GM12865 (cell line): ENCODE measurements at regions not wholly inside any gene's neighbourhood (a gene's known extent, or its start where the extent isn't known, plus 50 kb on each side); places are given as distances from the start of the nearest gene placed in this dataset.

Source experiments
- DNase-seq: peaks from one replicate; pipeline ENCODE4 v3.0.0; 2010; ENCODE audit warnings: low read depth
- H3K4me3 ChIP-seq: 2 replicates; pipeline ENCODE4 v1.5.1; 2011; ENCODE audit warnings: mild to moderate bottlenecking, low read depth, low read length, control low read depth
- TF ChIP-seq, protein P1 (sequence below): IDR thresholded peaks from 2 replicates; pipeline ENCODE4 v1.5.1; 2011; ENCODE audit warnings: low read length, control low read depth, low read depth, inconsistent platforms; ENCODE audit not compliant: insufficient read depth; ENCODE audit errors: missing control alignments

DNA sequence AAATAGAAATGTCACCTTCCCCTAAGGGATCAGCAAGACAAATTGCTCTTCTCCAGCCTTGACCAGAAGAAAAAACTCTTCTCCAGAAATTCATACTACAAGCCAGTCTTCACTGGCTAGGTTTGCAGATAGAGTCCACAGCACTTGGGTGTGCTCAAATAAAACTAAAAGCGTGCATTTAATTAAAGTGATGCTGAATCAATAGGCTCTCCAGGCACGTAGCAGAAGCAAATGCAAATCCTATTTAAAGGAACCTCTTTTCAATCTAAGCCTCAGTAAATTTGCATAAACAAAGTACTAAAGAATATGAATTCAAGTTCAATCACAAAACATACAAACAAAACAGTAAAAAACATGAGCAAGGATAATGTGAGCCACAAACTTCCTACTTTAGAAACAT lies 744.4 kb upstream of the FANCL start:
- H3K4me3 ChIP-seq = no peak overlapping the region
- no peak for DNase-seq
- TF ChIP-seq, protein P1, sequence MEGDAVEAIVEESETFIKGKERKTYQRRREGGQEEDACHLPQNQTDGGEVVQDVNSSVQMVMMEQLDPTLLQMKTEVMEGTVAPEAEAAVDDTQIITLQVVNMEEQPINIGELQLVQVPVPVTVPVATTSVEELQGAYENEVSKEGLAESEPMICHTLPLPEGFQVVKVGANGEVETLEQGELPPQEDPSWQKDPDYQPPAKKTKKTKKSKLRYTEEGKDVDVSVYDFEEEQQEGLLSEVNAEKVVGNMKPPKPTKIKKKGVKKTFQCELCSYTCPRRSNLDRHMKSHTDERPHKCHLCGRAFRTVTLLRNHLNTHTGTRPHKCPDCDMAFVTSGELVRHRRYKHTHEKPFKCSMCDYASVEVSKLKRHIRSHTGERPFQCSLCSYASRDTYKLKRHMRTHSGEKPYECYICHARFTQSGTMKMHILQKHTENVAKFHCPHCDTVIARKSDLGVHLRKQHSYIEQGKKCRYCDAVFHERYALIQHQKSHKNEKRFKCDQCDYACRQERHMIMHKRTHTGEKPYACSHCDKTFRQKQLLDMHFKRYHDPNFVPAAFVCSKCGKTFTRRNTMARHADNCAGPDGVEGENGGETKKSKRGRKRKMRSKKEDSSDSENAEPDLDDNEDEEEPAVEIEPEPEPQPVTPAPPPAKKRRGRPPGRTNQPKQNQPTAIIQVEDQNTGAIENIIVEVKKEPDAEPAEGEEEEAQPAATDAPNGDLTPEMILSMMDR = no peak

DNA sequence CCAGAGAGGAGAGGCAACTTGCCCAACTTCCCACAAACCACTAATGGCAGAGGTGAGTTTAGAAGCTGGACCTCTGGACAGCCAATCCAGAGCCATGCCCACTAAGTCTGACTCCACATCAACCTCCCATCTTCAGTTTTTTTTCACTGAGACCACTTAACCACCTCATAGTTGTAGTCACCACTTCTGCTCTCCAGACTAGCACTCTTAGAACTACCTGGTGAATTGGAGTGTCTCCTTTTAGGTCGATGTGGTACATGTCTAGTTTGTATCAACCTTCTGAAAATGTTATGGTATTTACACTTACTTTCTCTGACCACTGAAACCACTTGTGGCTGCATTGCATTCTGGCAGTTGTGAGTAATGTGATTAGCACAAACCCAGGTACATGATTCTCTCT lies 743.6 kb upstream of the FANCL start:
- no peak overlapping the region for H3K4me3 ChIP-seq
- TF ChIP-seq, protein P1 = no peak
- DNase-seq = peak; percentile 13

DNA sequence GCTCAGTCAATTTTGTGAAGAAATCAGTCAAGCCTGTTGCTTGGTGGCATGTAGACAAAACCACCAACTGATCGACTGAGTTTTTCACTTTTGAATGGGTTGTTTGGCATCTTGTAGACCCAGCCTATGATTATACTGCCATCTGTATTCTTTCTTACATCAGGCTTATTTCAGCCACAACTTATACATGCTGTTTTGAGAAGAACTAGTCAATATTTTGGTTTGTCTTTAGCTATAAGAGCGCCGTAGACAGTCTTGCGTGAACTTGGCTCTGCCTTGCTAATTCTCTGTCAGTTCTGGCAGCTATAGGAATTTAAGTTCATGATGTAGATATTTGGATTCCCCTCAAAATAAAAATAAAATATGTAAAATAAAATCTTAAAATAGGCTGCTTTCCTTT lies 742.0 kb upstream of the FANCL start:
- no peak overlapping the region for H3K4me3 ChIP-seq
- TF ChIP-seq, protein P1 = no peak
- DNase-seq = no peak

DNA sequence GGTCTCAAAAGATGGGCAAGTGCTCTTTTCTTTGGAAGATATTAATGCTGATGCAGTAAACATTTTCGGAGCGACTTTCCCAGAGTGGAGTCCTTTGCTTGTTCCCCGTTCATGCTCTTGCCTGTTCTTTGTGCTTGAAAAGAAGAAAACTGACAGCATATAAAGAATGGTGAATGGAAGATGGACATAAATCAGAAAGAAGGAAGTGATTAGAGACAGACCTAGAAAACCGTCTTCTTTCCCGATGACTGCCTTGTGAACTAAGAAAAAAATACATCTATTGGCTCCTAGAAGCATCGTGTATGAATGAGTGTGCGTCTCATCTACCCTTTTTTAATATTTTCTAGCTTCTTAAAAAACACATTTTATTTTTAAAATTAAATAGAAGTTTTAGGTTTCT lies 740.1 kb upstream of the FANCL start:
- TF ChIP-seq, protein P1 = no peak
- no peak overlapping the region for H3K4me3 ChIP-seq
- DNase-seq = no peak

DNA sequence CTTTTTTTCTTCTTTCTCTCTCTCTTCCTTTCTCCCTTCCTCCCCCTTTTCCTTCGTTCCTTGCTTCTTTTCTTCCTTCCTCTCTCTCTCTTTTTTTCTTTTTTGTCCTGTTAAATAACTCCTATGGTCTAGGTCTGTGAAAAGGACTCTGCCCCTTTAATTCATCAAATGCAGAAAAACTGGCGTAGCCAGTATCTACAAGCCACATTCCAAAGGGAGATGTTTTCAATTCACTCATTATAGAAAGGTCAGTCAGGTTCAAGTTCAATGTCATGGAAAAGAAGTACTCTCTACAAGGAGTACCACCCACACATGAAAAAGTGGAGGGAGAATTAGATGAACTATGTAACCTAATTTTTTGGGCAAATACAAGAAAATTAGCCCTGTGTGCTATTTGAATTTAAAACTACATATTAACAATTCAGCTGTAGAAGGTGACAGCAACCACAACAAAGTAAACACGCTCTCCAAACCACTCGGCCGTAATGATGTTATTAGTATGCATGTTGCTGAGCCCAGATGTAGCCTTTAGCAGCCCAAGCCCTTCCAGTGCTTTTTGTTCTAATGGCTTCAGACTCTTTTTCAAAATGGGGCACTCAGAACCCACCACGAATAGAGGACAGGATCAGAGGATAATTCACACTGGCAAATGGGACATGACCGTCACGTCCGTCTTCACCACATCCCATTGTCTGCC lies 735.4 kb upstream of the FANCL start:
- no peak overlapping the region for H3K4me3 ChIP-seq
- DNase-seq = no peak
- TF ChIP-seq, protein P1 = no peak

DNA sequence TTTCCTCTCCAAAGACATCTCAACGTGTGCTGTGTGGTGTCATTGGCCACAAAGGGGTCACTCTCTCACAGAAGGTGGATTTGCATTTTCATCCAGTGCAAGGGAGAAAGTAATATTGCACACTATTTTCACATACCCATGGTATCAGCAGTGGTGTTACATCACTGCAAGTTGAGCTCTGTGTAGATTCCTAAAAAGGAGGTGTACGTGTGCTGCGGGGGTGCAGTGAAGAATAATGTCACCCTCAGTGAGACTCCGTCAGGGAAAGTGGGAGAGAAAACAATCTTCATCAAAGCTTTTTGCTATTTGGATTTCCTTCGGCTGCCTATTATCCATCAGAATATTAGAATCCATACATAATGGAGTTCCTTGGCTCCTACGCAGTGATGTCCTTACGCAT lies 733.8 kb upstream of the FANCL start:
- no peak for DNase-seq
- H3K4me3 ChIP-seq = no peak overlapping the region
- TF ChIP-seq, protein P1 = no peak

DNA sequence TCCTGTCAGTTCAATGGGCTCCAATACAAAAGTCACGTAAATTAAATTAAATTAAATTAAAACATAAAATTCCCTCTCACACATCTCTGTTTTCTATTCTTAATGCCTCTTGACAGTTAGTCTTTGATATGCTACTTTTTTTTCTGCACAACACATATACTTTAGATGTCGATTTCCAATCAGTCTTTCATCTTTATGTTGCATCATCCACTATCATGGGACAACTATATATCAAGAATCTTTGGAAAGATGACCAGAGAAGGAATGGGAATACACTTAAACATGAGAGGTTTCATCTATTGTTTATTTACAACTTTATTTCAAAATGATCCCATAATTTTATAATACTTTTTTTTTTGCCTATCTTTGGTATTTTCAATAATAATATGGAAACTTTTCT lies 733.3 kb upstream of the FANCL start:
- no peak for DNase-seq
- TF ChIP-seq, protein P1 = no peak
- no peak overlapping the region for H3K4me3 ChIP-seq
